ENCODE measurements at regions not wholly inside any gene's neighbourhood (a gene's known extent, or its start where the extent isn't known, plus 50 kb on each side); places are given as distances from the start of the nearest gene placed in this dataset.
A peak's percentile ranks its signal among the peaks of the same experiment; 100 is the strongest.

- no peak for FAIRE-seq
Observed at GRCh38 chrX:51437521-51437920, 58.9 kb downstream of the NUDT11 start.

- FAIRE-seq: no peak
Observed at GRCh38 chrX:51435101-51435500, 61.3 kb downstream of the NUDT11 start.

- no peak for FAIRE-seq
Observed at GRCh38 chrX:51421972-51422597, 74.3 kb downstream of the NUDT11 start.

- FAIRE-seq: peak; percentile 70
Observed at GRCh38 chrX:51420610-51421009, 75.8 kb downstream of the NUDT11 start.

GRCh38 chrX:51408462-51408861 is 75.8 kb downstream of the NUDT10 start:
- FAIRE-seq: no peak

GRCh38 chrX:51407520-51408409 is 75.1 kb downstream of the NUDT10 start:
- no peak for FAIRE-seq

- no peak for FAIRE-seq
Observed at GRCh38 chrX:51406688-51407519, 74.3 kb downstream of the NUDT10 start.

- FAIRE-seq: no peak
Observed at GRCh38 chrX:51404445-51404844, 71.8 kb downstream of the NUDT10 start.

- FAIRE-seq: no peak
Observed at GRCh38 chrX:51395810-51396728, 63.4 kb downstream of the NUDT10 start.

- FAIRE-seq: no peak
Observed at GRCh38 chrX:51395480-51395809, 62.8 kb downstream of the NUDT10 start.
